ENCODE measurements at regions not wholly inside any gene's neighbourhood (a gene's known extent, or its start where the extent isn't known, plus 50 kb on each side); places are given as distances from the start of the nearest gene placed in this dataset.

DNA sequence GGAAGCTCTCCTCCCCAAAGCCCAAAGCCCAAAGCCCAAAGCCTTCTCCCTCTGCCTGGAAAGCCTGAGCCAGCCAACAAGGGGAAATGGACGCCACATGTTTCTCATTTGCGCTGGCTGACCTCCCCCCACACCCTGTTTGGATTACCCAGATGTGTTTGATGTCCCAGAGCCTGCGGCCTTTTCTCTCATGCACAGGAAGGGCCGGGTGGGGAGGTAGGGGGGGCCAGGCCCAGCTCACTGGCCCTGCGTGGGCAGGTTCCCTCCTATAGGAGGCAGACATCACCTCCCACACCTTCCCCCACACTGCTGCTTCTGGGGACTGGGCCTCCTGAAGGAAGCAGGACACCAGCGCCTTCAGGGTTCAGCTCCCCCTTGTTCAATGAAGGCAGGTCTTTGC lies 116.3 kb downstream of the NAV1 start:
- no peak overlapping the region for H2AFZ ChIP-seq (ENCODE audit: low read depth, low read length)
- no peaks in the 10 kb centered on the region for H3K9me2 ChIP-seq (ENCODE audit: insufficient read depth, low read length)
- no peak for TF ChIP-seq EZH2 (IDR thresholded peaks at IDR 0.05; ENCODE audit: borderline replicate concordance, insufficient read depth, low read length, poor library complexity, severe bottlenecking)
- no peak for TF ChIP-seq MXI1 (conservative IDR thresholded peaks at IDR 0.05; ENCODE audit: poor library complexity, severe bottlenecking)
- no peak for TF ChIP-seq EP300 (conservative IDR thresholded peaks at IDR 0.05; ENCODE audit: poor library complexity, severe bottlenecking)
- no peak for TF ChIP-seq SMC3 (conservative IDR thresholded peaks at IDR 0.05; ENCODE audit: poor library complexity)
- no peak for TF ChIP-seq RAD21 (conservative IDR thresholded peaks at IDR 0.05)
- H3K9me3 ChIP-seq (ENCODE audit: low read length): no peaks in the 10 kb centered on the region
- H3K27ac ChIP-seq (ENCODE audit: low read length): no peak overlapping the region
- peaks cover 67% of the 10 kb centered on the region for H4K20me1 ChIP-seq (ENCODE audit: insufficient read depth)
- H3K79me2 ChIP-seq (replicated peaks; ENCODE audit: insufficient read depth, low read length): peaks cover 98% of the 10 kb centered on the region
- no peak overlapping the region for H3K9ac ChIP-seq (ENCODE audit: low read length)
- no peaks in the 10 kb centered on the region for H3K27me3 ChIP-seq (ENCODE audit: insufficient read depth, low read depth, low read length)
- H3K4me2 ChIP-seq (ENCODE audit: low read length): no peak overlapping the region
- H3K4me3 ChIP-seq (ENCODE audit: low read length): peak overlapping the region; percentile 40
- H3F3A ChIP-seq (ENCODE audit: insufficient read depth, low read length, poor library complexity, severe bottlenecking): no peaks in the 10 kb centered on the region
- no peaks in the 10 kb centered on the region for H3K36me3 ChIP-seq (ENCODE audit: insufficient read depth, low read length)

DNA sequence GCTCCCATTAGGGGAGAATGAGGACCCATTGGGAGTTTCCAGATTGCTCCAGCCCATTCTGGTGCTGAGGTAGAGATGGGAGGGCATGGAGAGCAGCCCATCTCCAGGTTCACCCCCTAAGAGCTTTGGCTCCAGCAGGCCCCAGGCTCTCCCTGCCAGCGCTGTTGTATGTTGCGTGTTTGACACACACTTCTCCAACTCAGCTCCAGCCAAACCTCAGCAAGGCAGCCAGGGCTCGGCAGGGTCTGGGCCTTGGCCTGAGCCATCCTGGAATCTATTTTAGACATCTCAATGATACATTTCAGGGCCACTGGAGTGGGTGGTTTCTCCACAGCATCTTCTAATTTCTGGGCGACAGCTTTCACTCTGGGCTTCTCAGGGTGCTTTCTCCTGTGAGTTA lies 117.0 kb downstream of the NAV1 start:
- Histone ChIP-seq H4K20me1 (ENCODE audit: insufficient read depth) (peaks cover 74% of the 10 kb centered on the region), H3K9me3 (ENCODE audit: low read length) (no peaks in the 10 kb centered on the region), H3K9ac (ENCODE audit: low read length) (no peak overlapping the region), H3K27ac (ENCODE audit: low read length) (no peak overlapping the region), H3K4me2 (ENCODE audit: low read length) (no peak overlapping the region), H3K36me3 (ENCODE audit: insufficient read depth, low read length) (no peaks in the 10 kb centered on the region), H3K9me2 (ENCODE audit: insufficient read depth, low read length) (no peaks in the 10 kb centered on the region), H3K4me3 (ENCODE audit: low read length) (peak overlapping the region; percentile 40), H3F3A (ENCODE audit: insufficient read depth, low read length, poor library complexity, severe bottlenecking) (no peaks in the 10 kb centered on the region), H2AFZ (ENCODE audit: low read depth, low read length) (no peak overlapping the region), H3K27me3 (ENCODE audit: insufficient read depth, low read depth, low read length) (no peaks in the 10 kb centered on the region), H3K79me2 (replicated peaks; ENCODE audit: insufficient read depth, low read length) (peaks cover 98% of the 10 kb centered on the region)
- TF ChIP-seq TAF1 (IDR thresholded peaks at IDR 0.05; ENCODE audit: low read depth) (no peak), EP300 (conservative IDR thresholded peaks at IDR 0.05; ENCODE audit: poor library complexity, severe bottlenecking) (no peak), SMC3 (conservative IDR thresholded peaks at IDR 0.05; ENCODE audit: poor library complexity) (no peak)
- TF ChIP-seq, protein P1, sequence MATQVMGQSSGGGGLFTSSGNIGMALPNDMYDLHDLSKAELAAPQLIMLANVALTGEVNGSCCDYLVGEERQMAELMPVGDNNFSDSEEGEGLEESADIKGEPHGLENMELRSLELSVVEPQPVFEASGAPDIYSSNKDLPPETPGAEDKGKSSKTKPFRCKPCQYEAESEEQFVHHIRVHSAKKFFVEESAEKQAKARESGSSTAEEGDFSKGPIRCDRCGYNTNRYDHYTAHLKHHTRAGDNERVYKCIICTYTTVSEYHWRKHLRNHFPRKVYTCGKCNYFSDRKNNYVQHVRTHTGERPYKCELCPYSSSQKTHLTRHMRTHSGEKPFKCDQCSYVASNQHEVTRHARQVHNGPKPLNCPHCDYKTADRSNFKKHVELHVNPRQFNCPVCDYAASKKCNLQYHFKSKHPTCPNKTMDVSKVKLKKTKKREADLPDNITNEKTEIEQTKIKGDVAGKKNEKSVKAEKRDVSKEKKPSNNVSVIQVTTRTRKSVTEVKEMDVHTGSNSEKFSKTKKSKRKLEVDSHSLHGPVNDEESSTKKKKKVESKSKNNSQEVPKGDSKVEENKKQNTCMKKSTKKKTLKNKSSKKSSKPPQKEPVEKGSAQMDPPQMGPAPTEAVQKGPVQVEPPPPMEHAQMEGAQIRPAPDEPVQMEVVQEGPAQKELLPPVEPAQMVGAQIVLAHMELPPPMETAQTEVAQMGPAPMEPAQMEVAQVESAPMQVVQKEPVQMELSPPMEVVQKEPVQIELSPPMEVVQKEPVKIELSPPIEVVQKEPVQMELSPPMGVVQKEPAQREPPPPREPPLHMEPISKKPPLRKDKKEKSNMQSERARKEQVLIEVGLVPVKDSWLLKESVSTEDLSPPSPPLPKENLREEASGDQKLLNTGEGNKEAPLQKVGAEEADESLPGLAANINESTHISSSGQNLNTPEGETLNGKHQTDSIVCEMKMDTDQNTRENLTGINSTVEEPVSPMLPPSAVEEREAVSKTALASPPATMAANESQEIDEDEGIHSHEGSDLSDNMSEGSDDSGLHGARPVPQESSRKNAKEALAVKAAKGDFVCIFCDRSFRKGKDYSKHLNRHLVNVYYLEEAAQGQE (IDR thresholded peaks at IDR 0.05; ENCODE audit: borderline replicate concordance): no peak

DNA sequence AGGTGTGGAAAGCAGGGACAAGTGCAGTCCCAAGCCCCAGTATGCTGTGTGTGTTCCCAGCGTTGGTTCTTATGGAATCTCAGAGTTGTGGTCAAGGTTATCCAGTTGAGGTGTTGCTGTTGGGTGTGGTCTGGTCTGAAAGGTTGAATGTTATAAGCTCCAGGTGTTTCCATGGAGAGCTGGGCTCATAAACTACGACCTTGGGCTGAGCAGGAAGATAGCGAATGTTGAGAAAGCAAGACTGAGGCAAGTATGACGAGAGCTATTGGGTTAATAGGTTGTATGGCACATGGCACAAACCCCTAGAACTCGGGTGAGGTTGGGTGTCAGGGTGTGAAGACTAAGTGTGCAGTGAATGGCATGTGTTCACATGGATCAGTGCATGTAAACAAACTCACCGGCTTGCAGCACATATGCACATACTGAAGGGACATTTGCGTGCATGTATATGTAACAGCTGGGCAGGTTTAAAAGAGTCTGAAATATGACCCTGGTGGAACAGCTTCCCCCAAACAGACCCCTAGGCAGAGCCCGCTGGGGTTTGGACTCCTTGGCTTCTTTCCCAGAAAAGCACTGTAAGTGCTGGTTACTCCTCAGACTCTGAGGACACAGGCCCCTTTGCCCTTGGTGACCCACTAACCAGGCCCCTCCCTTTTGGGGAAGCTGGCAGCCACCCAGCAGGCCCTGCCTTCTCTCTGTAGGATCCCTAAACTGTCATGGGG lies 117.5 kb downstream of the NAV1 start:
- no peak overlapping the region for H3K27ac ChIP-seq (ENCODE audit: low read length)

More for the DNA sequence above, 117.5 kb downstream of the NAV1 start:
- H3K9me3 ChIP-seq (ENCODE audit: low read length): no peaks in the 10 kb centered on the region
- H3K79me2 ChIP-seq (replicated peaks; ENCODE audit: insufficient read depth, low read length): peaks cover 98% of the 10 kb centered on the region
- no peak overlapping the region for H2AFZ ChIP-seq (ENCODE audit: low read depth, low read length)
- H3F3A ChIP-seq (ENCODE audit: insufficient read depth, low read length, poor library complexity, severe bottlenecking): no peaks in the 10 kb centered on the region
- no peaks in the 10 kb centered on the region for H3K36me3 ChIP-seq (ENCODE audit: insufficient read depth, low read length)
- no peak overlapping the region for H3K4me2 ChIP-seq (ENCODE audit: low read length)
- TF ChIP-seq EZH2 (IDR thresholded peaks at IDR 0.05; ENCODE audit: borderline replicate concordance, insufficient read depth, low read length, poor library complexity, severe bottlenecking) (no peak), SMC3 (conservative IDR thresholded peaks at IDR 0.05; ENCODE audit: poor library complexity) (no peak), MXI1 (conservative IDR thresholded peaks at IDR 0.05; ENCODE audit: poor library complexity, severe bottlenecking) (no peak), EP300 (conservative IDR thresholded peaks at IDR 0.05; ENCODE audit: poor library complexity, severe bottlenecking) (no peak), CTCF (IDR thresholded peaks at IDR 0.05; ENCODE audit: poor library complexity, severe bottlenecking) (no peak), RAD21 (conservative IDR thresholded peaks at IDR 0.05) (no peak), POLR2AphosphoS5 (IDR thresholded peaks at IDR 0.05) (no peak)
- TF ChIP-seq, protein P1 (IDR thresholded peaks at IDR 0.05; ENCODE audit: borderline replicate concordance): no peak
- H3K27me3 ChIP-seq (ENCODE audit: insufficient read depth, low read depth, low read length): no peaks in the 10 kb centered on the region
- H3K4me3 ChIP-seq (ENCODE audit: low read length): peak overlapping the region; percentile 40
- no peak overlapping the region for H3K9ac ChIP-seq (ENCODE audit: low read length)
- H4K20me1 ChIP-seq (ENCODE audit: insufficient read depth): peaks cover 80% of the 10 kb centered on the region
- H3K9me2 ChIP-seq (ENCODE audit: insufficient read depth, low read length): no peaks in the 10 kb centered on the region
